ENCODE measurements at regions not wholly inside any gene's neighbourhood (a gene's known extent, or its start where the extent isn't known, plus 50 kb on each side); places are given as distances from the start of the nearest gene placed in this dataset.

- H3K9me3 ChIP-seq (ENCODE audit: low read depth), result no peaks in the 10 kb centered on the region
Observed at GRCh38 chr5:6869677-6870076, 156.4 kb downstream of the TENT4A start.

DNA sequence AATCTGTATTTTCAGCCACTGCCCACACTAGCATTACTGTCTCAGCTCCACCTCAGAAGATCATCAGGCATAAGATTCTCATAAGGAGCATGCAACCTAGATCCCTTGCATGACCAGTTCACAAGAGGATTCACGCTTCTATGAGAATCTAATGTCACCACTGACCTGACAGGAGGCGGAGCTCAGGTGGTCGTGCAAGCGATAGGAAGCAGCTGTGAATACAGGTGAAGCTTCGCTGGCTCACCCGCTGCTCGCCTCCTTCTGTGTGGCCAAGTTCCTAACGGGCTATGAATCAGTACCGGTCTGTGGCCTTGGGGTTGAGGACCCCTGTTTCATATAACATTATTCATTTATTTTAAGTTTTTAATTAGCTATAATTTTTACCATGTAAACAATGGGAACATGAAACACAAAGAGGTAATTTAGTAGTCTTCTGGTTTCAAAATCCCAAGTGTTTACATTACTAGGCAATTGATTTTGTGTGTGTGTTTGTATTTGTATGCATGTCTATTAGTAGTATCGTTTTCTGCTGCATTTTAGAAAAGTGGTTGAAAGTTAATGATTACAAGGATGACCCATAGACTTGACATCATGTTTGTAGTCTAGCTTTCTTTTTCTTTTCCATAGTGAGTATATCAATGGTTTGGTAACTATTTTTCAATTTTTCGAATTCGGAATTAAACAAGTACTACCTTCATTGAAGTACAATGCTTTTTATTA is 159.4 kb downstream of the TENT4A start:
- TF ChIP-seq CTCF (IDR thresholded peaks at IDR 0.05; ENCODE audit: low read depth, low read length), result no peak
- H3K9me3 ChIP-seq (ENCODE audit: low read depth), result no peaks in the 10 kb centered on the region
- H3K4me3 ChIP-seq, result no peak overlapping the region
- no peaks in the 10 kb centered on the region for H3K27me3 ChIP-seq
- no peak for DNase-seq (ENCODE audit: low read depth in 1 of 2, low spot score in 1 of 2)
- H3K36me3 ChIP-seq, result no peaks in the 10 kb centered on the region
- no peak overlapping the region for H3K27ac ChIP-seq
- no peaks in the 10 kb centered on the region for H3K4me1 ChIP-seq (ENCODE audit: low read depth)

More at GRCh38 chr5:6869677-6870076, 156.4 kb downstream of the TENT4A start:
- no peak for DNase-seq (ENCODE audit: low read depth in 1 of 2, low spot score in 1 of 2)
- Histone ChIP-seq H3K27ac (no peak overlapping the region), H3K4me1 (ENCODE audit: low read depth) (no peaks in the 10 kb centered on the region), H3K27me3 (no peaks in the 10 kb centered on the region), H3K36me3 (no peaks in the 10 kb centered on the region), H3K4me3 (no peak overlapping the region)
- TF ChIP-seq CTCF (IDR thresholded peaks at IDR 0.05; ENCODE audit: low read depth, low read length), result no peak

- no peaks in the 10 kb centered on the region for H3K27me3 ChIP-seq
- TF ChIP-seq CTCF (IDR thresholded peaks at IDR 0.05; ENCODE audit: low read depth, low read length), result no peak
- H3K4me1 ChIP-seq (ENCODE audit: low read depth), result no peaks in the 10 kb centered on the region
- no peak overlapping the region for H3K4me3 ChIP-seq
- no peaks in the 10 kb centered on the region for H3K36me3 ChIP-seq
- H3K9me3 ChIP-seq (ENCODE audit: low read depth), result no peaks in the 10 kb centered on the region
- DNase-seq (ENCODE audit: low read depth in 1 of 2, low spot score in 1 of 2), result no peak
- H3K27ac ChIP-seq, result no peak overlapping the region
Observed at GRCh38 chr5:6873359-6873758, 160.1 kb downstream of the TENT4A start.

GRCh38 chr5:6875376-6875775 is 162.1 kb downstream of the TENT4A start:
- Histone ChIP-seq H3K27ac (no peak overlapping the region), H3K27me3 (no peaks in the 10 kb centered on the region), H3K4me1 (ENCODE audit: low read depth) (no peaks in the 10 kb centered on the region), H3K9me3 (ENCODE audit: low read depth) (no peaks in the 10 kb centered on the region), H3K36me3 (no peaks in the 10 kb centered on the region), H3K4me3 (no peak overlapping the region)
- no peak for TF ChIP-seq CTCF (IDR thresholded peaks at IDR 0.05; ENCODE audit: low read depth, low read length)
- no peak for DNase-seq (ENCODE audit: low read depth in 1 of 2, low spot score in 1 of 2)

DNA sequence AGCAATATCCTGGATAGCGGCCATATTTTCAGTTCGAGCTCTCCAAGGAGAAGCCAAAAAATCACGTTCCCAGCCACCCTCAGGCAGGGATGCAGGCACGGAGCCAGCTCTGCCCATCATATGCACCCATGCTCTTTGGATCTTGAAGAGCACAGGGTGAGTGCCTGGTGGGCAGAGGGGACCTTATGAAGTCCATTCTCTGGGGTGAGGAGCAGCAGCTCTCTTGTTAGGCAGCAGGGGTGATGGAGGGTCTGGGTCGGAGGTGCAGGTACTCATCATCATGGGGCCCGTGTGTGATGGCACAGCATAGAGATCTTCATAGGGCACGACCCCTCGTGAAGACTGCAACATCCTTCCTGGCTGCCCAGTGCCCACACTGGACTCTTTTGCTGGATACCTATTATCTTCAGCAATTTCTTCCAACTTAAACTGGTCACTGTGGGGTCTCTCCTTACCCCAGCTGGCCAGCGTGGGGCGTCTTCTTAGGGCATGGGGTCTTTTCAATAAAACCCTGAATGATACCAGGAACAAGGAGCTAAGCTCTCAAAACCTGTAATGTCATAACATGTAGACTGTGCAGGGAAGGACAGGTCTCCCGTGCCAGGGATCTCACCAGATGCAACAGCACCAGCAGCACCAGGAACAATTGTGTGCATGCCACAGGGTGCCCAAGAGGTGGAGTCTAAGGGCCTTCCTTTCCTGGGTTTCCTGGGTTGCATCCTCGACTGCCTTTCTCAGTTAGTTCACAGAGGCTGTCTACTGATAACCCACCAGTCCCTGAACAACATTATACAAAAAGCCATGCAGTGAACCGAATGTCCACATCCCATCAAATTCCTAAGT is 165.0 kb downstream of the TENT4A start:
- DNase-seq (ENCODE audit: low read depth in 1 of 2, low spot score in 1 of 2), result no peak
- H3K27ac ChIP-seq, result no peak overlapping the region
- no peaks in the 10 kb centered on the region for H3K27me3 ChIP-seq
- no peaks in the 10 kb centered on the region for H3K36me3 ChIP-seq
- TF ChIP-seq CTCF (IDR thresholded peaks at IDR 0.05; ENCODE audit: low read depth, low read length), result no peak
- no peaks in the 10 kb centered on the region for H3K4me1 ChIP-seq (ENCODE audit: low read depth)
- H3K9me3 ChIP-seq (ENCODE audit: low read depth), result no peaks in the 10 kb centered on the region
- H3K4me3 ChIP-seq, result no peak overlapping the region
